GM12878 (cell line): ENCODE measurements at regions not wholly inside any gene's neighbourhood (a gene's known extent, or its start where the extent isn't known, plus 50 kb on each side); places are given as distances from the start of the nearest gene placed in this dataset.

Source experiments
- CBX3 ChIP-seq: fragments of 200-600 bp; sonication (generic); IDR thresholded peaks from 2 replicates; pipeline ENCODE4 v1.6.1; 2016; ENCODE audit warnings: low read depth, borderline replicate concordance
- CBX5 ChIP-seq: sonication (generic); IDR thresholded peaks from 2 replicates; pipeline ENCODE4 v1.6.1; 2016; ENCODE audit warnings: low read depth, moderate library complexity, mild to moderate bottlenecking, inconsistent platforms
- CTCF ChIP-seq, 3 experiments: IDR thresholded peaks in 2 of 3; conservative IDR thresholded peaks in 1 of 3; 2 replicates each; pipeline ENCODE4 v1.5.1; 2011; ENCODE audit warnings: low read depth in 3 of 3, low read length in 3 of 3, mild to moderate bottlenecking in 3 of 3, control low read depth in 2 of 3, moderate library complexity in 2 of 3, inconsistent platforms in 1 of 3, mixed read lengths in 1 of 3; ENCODE audit not compliant: control insufficient read depth in 2 of 3, insufficient read depth in 1 of 3; ENCODE audit errors: extremely low read depth in 1 of 3
- ETV6 ChIP-seq, 2 experiments: fragments of 450-650 bp in 1 of 2; IDR thresholded peaks in 1 of 2; conservative IDR thresholded peaks in 1 of 2; 2 replicates each; pipeline ENCODE4 v1.6.1; 2014; ENCODE audit warnings: antibody characterized with exemption in 1 of 2, borderline replicate concordance in 1 of 2, low read depth in 1 of 2, mild to moderate bottlenecking in 1 of 2, moderate library complexity in 1 of 2
- EZH2 ChIP-seq: IDR thresholded peaks from 2 replicates; pipeline ENCODE4 v1.6.1; 2012; ENCODE audit warnings: low read depth, mild to moderate bottlenecking, control low read depth, inconsistent platforms, low read length, borderline replicate concordance; ENCODE audit not compliant: control insufficient read depth
- FOS ChIP-seq: IDR thresholded peaks from 3 replicates; pipeline ENCODE4 v1.6.1; 2011; ENCODE audit warnings: borderline replicate concordance; ENCODE audit not compliant: insufficient read length; ENCODE audit errors: extremely low read depth
- RCOR1 ChIP-seq: conservative IDR thresholded peaks from 2 replicates; pipeline ENCODE4 v1.6.1; 2012; ENCODE audit warnings: low read depth, low read length, improper control_type of control experiment
- ZNF384 ChIP-seq: IDR thresholded peaks from 2 replicates; pipeline ENCODE4 v1.6.1; 2012; ENCODE audit warnings: low read depth, mild to moderate bottlenecking, low read length, improper control_type of control experiment, borderline replicate concordance
- ZSCAN29 ChIP-seq: fragments of 450-650 bp; IDR thresholded peaks from 2 replicates; pipeline ENCODE4 v1.6.1; 2017; ENCODE audit warnings: mild to moderate bottlenecking, moderate library complexity
- TF ChIP-seq, protein P1 (sequence below): fragments of 450-650 bp; IDR thresholded peaks from 2 replicates; pipeline ENCODE4 v1.6.1; 2018; ENCODE audit warnings: mild to moderate bottlenecking, low read depth, moderate library complexity; ENCODE audit not compliant: partially characterized antibody

DNA sequence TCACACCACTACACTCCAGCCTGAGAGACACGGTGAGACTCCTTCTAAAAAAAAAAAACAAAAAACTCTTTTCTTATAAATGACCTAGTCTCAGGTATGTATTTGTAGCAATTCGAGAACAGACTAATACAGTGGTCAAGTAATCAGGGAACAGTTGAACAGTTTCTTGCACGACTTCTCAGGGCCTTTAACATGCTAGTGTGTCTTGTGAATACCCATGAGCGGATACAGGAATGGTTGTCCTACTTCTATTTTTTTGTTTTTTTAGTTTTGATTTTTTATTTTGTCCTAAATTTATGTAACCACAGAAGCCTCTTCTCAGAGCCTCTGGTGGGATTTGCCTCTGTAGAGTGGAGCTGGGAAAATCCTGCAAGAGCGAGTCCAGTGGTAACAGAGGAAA, 71.0 kb upstream of the NANOS1 start:
- TF ChIP-seq CTCF (IDR thresholded peaks at IDR 0.05 in 2 of 3, conservative IDR thresholded peaks at IDR 0.05 in 1 of 3; ENCODE audit: control insufficient read depth in 2 of 3, extremely low read depth in 1 of 3, insufficient read depth in 1 of 3, low read depth in 3 of 3, low read length in 3 of 3) (no peak), RCOR1 (no peak), CBX5 (no peak), FOS (no peak), EZH2 (no peak), ZNF384 (no peak), CBX3 (no peak), ZSCAN29 (no peak), ETV6 (conservative IDR thresholded peaks at IDR 0.05 in 1 of 2, IDR thresholded peaks at IDR 0.05 in 1 of 2; ENCODE audit: borderline replicate concordance in 1 of 2, low read depth in 1 of 2) (no peak)
- TF ChIP-seq, protein P1, sequence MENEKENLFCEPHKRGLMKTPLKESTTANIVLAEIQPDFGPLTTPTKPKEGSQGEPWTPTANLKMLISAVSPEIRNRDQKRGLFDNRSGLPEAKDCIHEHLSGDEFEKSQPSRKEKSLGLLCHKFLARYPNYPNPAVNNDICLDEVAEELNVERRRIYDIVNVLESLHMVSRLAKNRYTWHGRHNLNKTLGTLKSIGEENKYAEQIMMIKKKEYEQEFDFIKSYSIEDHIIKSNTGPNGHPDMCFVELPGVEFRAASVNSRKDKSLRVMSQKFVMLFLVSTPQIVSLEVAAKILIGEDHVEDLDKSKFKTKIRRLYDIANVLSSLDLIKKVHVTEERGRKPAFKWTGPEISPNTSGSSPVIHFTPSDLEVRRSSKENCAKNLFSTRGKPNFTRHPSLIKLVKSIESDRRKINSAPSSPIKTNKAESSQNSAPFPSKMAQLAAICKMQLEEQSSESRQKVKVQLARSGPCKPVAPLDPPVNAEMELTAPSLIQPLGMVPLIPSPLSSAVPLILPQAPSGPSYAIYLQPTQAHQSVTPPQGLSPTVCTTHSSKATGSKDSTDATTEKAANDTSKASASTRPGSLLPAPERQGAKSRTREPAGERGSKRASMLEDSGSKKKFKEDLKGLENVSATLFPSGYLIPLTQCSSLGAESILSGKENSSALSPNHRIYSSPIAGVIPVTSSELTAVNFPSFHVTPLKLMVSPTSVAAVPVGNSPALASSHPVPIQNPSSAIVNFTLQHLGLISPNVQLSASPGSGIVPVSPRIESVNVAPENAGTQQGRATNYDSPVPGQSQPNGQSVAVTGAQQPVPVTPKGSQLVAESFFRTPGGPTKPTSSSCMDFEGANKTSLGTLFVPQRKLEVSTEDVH, result no peak
